CD14-positive monocyte (primary cell): ENCODE measurements at regions not wholly inside any gene's neighbourhood (a gene's known extent, or its start where the extent isn't known, plus 50 kb on each side); places are given as distances from the start of the nearest gene placed in this dataset.

Experiments used
- DNase-seq, 3 donors: peaks; one replicate each; pipeline ENCODE4 v3.0.0-alpha.2; 2011 to 2022
- H2AFZ ChIP-seq: 2 replicates; pipeline ENCODE4 v1.6.0; 2012; ENCODE audit warnings: mild to moderate bottlenecking, low read depth, low read length, inconsistent platforms; ENCODE audit not compliant: insufficient read depth, poor library complexity, severe bottlenecking
- H3K27ac ChIP-seq, 2 donors: 1 replicate in 1 of 2; 2 replicates in 1 of 2; pipeline ENCODE4 v1.5.1; 2012 to 2013; ENCODE audit warnings: low read length in 2 of 2, control low read depth in 1 of 2, inconsistent platforms in 1 of 2, low read depth in 1 of 2, mild to moderate bottlenecking in 1 of 2
- H3K27me3 ChIP-seq, 2 donors: one replicate each; pipeline versions ENCODE4 v1.6.0 to v1.6.1; 2011 to 2013; ENCODE audit warnings: low read length in 2 of 2; ENCODE audit not compliant: control insufficient read depth in 2 of 2, insufficient read depth in 2 of 2
- H3K36me3 ChIP-seq, 2 donors: replicated peaks in 1 of 2; 1 replicate in 1 of 2; 2 replicates in 1 of 2; pipeline versions ENCODE4 v1.5.1 to v1.6.1; 2012 to 2013; ENCODE audit warnings: low read length in 2 of 2, control low read depth in 1 of 2, inconsistent platforms in 1 of 2, mild to moderate bottlenecking in 1 of 2; ENCODE audit not compliant: insufficient read depth in 2 of 2, control insufficient read depth in 1 of 2
- H3K4me1 ChIP-seq, 2 donors: 1 replicate in 1 of 2; 2 replicates in 1 of 2; pipeline versions ENCODE4 v1.5.1 to v1.6.1; 2012 to 2013; ENCODE audit warnings: low read length in 2 of 2, control low read depth in 1 of 2, inconsistent platforms in 1 of 2, mild to moderate bottlenecking in 1 of 2, moderate library complexity in 1 of 2; ENCODE audit not compliant: insufficient read depth in 2 of 2, control insufficient read depth in 1 of 2
- H3K4me2 ChIP-seq: replicated peaks from 2 replicates; pipeline ENCODE3; 2012; ENCODE audit warnings: low read length, moderate library complexity, mild to moderate bottlenecking; ENCODE audit not compliant: poor library complexity, severe bottlenecking; ENCODE audit errors: extremely low read depth
- H3K4me3 ChIP-seq, 3 experiments: fragments of 200-600 bp in 1 of 3; sonication (generic) in 1 of 3; replicated peaks in 1 of 3; 1 replicate in 2 of 3; 2 replicates in 1 of 3; pipeline ENCODE4 v1.5.1; 2011 to 2013; ENCODE audit warnings: low read length in 3 of 3, mild to moderate bottlenecking in 3 of 3, control low read depth in 2 of 3, low read depth in 2 of 3, inconsistent platforms in 1 of 3, moderate library complexity in 1 of 3
- H3K79me2 ChIP-seq: 2 replicates; pipeline ENCODE4 v1.6.0; 2012; ENCODE audit warnings: mild to moderate bottlenecking, control low read depth, inconsistent platforms, low read length, moderate library complexity; ENCODE audit not compliant: insufficient read depth
- H3K9ac ChIP-seq: 2 replicates; pipeline ENCODE4 v1.6.0; 2017; ENCODE audit warnings: low read length, mild to moderate bottlenecking; ENCODE audit not compliant: insufficient read depth, poor library complexity, severe bottlenecking
- H3K9me3 ChIP-seq, 2 donors: replicated peaks in 1 of 2; 1 replicate in 1 of 2; 2 replicates in 1 of 2; pipeline versions ENCODE4 v1.5.1 to v1.6.1; 2012 to 2013; ENCODE audit warnings: low read length in 2 of 2, control low read depth in 1 of 2; ENCODE audit not compliant: control insufficient read depth in 1 of 2, insufficient read depth in 1 of 2
- H4K20me1 ChIP-seq: 2 replicates; pipeline ENCODE4 v1.6.0; 2012; ENCODE audit warnings: mild to moderate bottlenecking, low read length, control low read depth, moderate library complexity; ENCODE audit not compliant: insufficient read depth
- H3K27ac Mint-ChIP-seq, 7 donors: one replicate each; pipeline ENCODE4 v1.8.0; 2020; ENCODE audit warnings: mild to moderate bottlenecking in 7 of 7, mixed read lengths in 7 of 7, moderate library complexity in 6 of 7, inconsistent platforms in 2 of 7
- H3K27me3 Mint-ChIP-seq, 3 donors: one replicate each; pipeline ENCODE4 v1.8.0; 2021 to 2022; ENCODE audit warnings: low read depth in 3 of 3, mild to moderate bottlenecking in 3 of 3, mixed read lengths in 3 of 3, moderate library complexity in 3 of 3, inconsistent platforms in 1 of 3
- H3K36me3 Mint-ChIP-seq, 2 donors: one replicate each; pipeline ENCODE4 v1.8.0; 2020; ENCODE audit warnings: mixed read lengths in 2 of 2, inconsistent platforms in 1 of 2, mild to moderate bottlenecking in 1 of 2
- H3K4me1 Mint-ChIP-seq: one replicate; pipeline ENCODE4 v1.8.0; 2020; ENCODE audit warnings: mild to moderate bottlenecking, mixed read lengths
- H3K4me3 Mint-ChIP-seq, 2 donors: one replicate each; pipeline ENCODE4 v1.8.0; 2020; ENCODE audit warnings: mild to moderate bottlenecking in 2 of 2, mixed read lengths in 2 of 2, moderate library complexity in 1 of 2
- H3K9me3 Mint-ChIP-seq, 7 donors: one replicate each; pipeline ENCODE4 v1.8.0; 2020 to 2022; ENCODE audit warnings: mixed read lengths in 7 of 7, mild to moderate bottlenecking in 6 of 7, moderate library complexity in 6 of 7, inconsistent platforms in 2 of 7
- CTCF ChIP-seq: fragments of 200-600 bp; IDR thresholded peaks from one replicate; pipeline ENCODE4 v1.8.0; 2022; ENCODE audit warnings: antibody characterized with exemption, mild to moderate bottlenecking
- WGBS: methylation state at CpG from one replicate; pipeline ENCODE4 v1.1.5; 2013; ENCODE audit warnings: missing lambda C conversion rate; ENCODE audit not compliant: insufficient coverage; 5-methylcytosine and 5-hydroxymethylcytosine counted together
- intact Hi-C, 2 donors: fragments of 100-400 bp; cut with micrococcal nuclease; formaldehyde crosslinking; loops; one replicate each; pipeline versions ENCODE4 v1.15.0 to v1.15.1; 2023

GRCh38 chr2:198767694-198768093 lies 690.0 kb downstream of the SATB2 start:
- no peak overlapping the region for H3K4me2 ChIP-seq
- 75% methylated on average over 2 of the region's 5 CpGs for WGBS
- no peaks in the 10 kb centered on the region for H3K79me2 ChIP-seq
- no peak for TF ChIP-seq CTCF
- no peak overlapping the region for H3K27ac ChIP-seq
- no peaks in the 10 kb centered on the region for H3K36me3 ChIP-seq
- H3K9me3 ChIP-seq = no peaks in the 10 kb centered on the region
- no peaks in the 10 kb centered on the region for H3K4me1 ChIP-seq
- Mint-ChIP-seq H3K36me3 (no peaks in the 10 kb centered on the region), H3K27ac (no peak overlapping the region), H3K9me3 (no peaks in the 10 kb centered on the region), H3K4me3 (no peak overlapping the region), H3K27me3 (no peaks in the 10 kb centered on the region), H3K4me1 (no peaks in the 10 kb centered on the region)
- H3K4me3 ChIP-seq = no peak overlapping the region
- H3K9ac ChIP-seq = no peak overlapping the region
- intact Hi-C loops = no loop called here
- H4K20me1 ChIP-seq = no peaks in the 10 kb centered on the region
- H2AFZ ChIP-seq = no peak overlapping the region
- H3K27me3 ChIP-seq = no peaks in the 10 kb centered on the region
- DNase-seq = no peak

GRCh38 chr2:198763793-198764192 lies 693.9 kb downstream of the SATB2 start:
- Mint-ChIP-seq H3K4me1 (no peaks in the 10 kb centered on the region), H3K9me3 (no peaks in the 10 kb centered on the region), H3K4me3 (no peak overlapping the region), H3K27ac (no peak overlapping the region), H3K27me3 (no peaks in the 10 kb centered on the region), H3K36me3 (no peaks in the 10 kb centered on the region)
- Histone ChIP-seq H3K4me3 (no peak overlapping the region), H3K9me3 (no peaks in the 10 kb centered on the region), H3K4me2 (no peak overlapping the region), H3K27me3 (no peaks in the 10 kb centered on the region), H3K9ac (no peak overlapping the region), H3K79me2 (no peaks in the 10 kb centered on the region), H3K27ac (no peak overlapping the region), H2AFZ (no peak overlapping the region), H3K4me1 (no peaks in the 10 kb centered on the region), H4K20me1 (no peaks in the 10 kb centered on the region), H3K36me3 (no peaks in the 10 kb centered on the region)
- no CpG with 5 or more reads among the region's 1 CpG for WGBS
- TF ChIP-seq CTCF = no peak
- no peak for DNase-seq
- intact Hi-C loops = no loop called here
